IMR-90 (cell line): ENCODE measurements at regions not wholly inside any gene's neighbourhood (a gene's known extent, or its start where the extent isn't known, plus 50 kb on each side); places are given as distances from the start of the nearest gene placed in this dataset.

Experiments used
- ATAC-seq: fragments of 200-7000 bp; cut with Tn5 transposase; 2 replicates; pipeline ENCODE4 v1.9.1; 2020; ENCODE audit warnings: low read depth, mild to moderate bottlenecking, moderate library complexity
- BruUV-seq: library from RNA; stranded (reverse); fragments of 400-500 nt; replicated peaks from 2 replicates; lab custom pipeline; 2021; lab: Mats Ljungman, UMichigan
- CTCF ChIA-PET: fragments of 300-600 bp; formaldehyde crosslinking; extraction: SDS; loops from one replicate; lab custom pipeline; 2021; ENCODE audit warnings: antibody characterized with exemption; lab: Yijun Ruan, JAX
- POLR2A ChIA-PET: fragments of 300-600 bp; sonication (Branson Sonifier 250); formaldehyde crosslinking; loops from one replicate; lab custom pipeline; 2022; ENCODE audit warnings: antibody characterized with exemption; ENCODE audit not compliant: unreplicated experiment; lab: Charles Lee
- DNase-seq: peaks from one replicate; pipeline ENCODE4 v3.0.0; 2013
- H2AFZ ChIP-seq: replicated peaks from 2 replicates; pipeline ENCODE3; 2013; ENCODE audit warnings: low read length, mild to moderate bottlenecking; ENCODE audit not compliant: poor library complexity
- H2AK5ac ChIP-seq: 2 replicates; pipeline ENCODE4 v1.6.1; 2013; ENCODE audit warnings: low read depth, low read length, inconsistent platforms
- H2AK9ac ChIP-seq: replicated peaks from 2 replicates; pipeline ENCODE3; 2013; ENCODE audit warnings: mild to moderate bottlenecking, low read depth, low read length, moderate library complexity; ENCODE audit not compliant: poor library complexity
- H2BK120ac ChIP-seq: 2 replicates; pipeline ENCODE4 v1.6.1; 2013; ENCODE audit warnings: low read depth, low read length, inconsistent platforms
- H2BK15ac ChIP-seq: 3 replicates; pipeline ENCODE4 v1.6.1; 2013; ENCODE audit warnings: low read depth, low read length, inconsistent platforms
- H2BK20ac ChIP-seq: 2 replicates; pipeline ENCODE4 v1.6.1; 2013; ENCODE audit warnings: low read depth, mild to moderate bottlenecking, inconsistent platforms, low read length, moderate library complexity
- H2BK5ac ChIP-seq: 2 replicates; pipeline ENCODE4 v1.6.1; 2013; ENCODE audit warnings: mild to moderate bottlenecking, low read depth, low read length, inconsistent platforms; ENCODE audit not compliant: poor library complexity, severe bottlenecking
- H3K14ac ChIP-seq: replicated peaks from 2 replicates; pipeline ENCODE4 v1.6.1; 2013; ENCODE audit warnings: low read depth, low read length, inconsistent platforms
- H3K18ac ChIP-seq: 2 replicates; pipeline ENCODE4 v1.6.1; 2013; ENCODE audit warnings: low read depth, low read length, control low read depth
- H3K23ac ChIP-seq: 2 replicates; pipeline ENCODE4 v1.6.1; 2013; ENCODE audit warnings: low read depth, low read length, inconsistent platforms
- H3K27ac ChIP-seq: 2 replicates; pipeline ENCODE4 v1.5.1; 2013; ENCODE audit warnings: mild to moderate bottlenecking, control low read depth, low read length; ENCODE audit not compliant: insufficient read depth
- H3K27me3 ChIP-seq: 2 replicates; pipeline ENCODE4 v1.6.1; 2013; ENCODE audit warnings: low read length; ENCODE audit not compliant: control insufficient read depth, insufficient read depth
- H3K36me3 ChIP-seq: 2 replicates; pipeline ENCODE4 v1.6.1; 2013; ENCODE audit warnings: low read length, mixed read lengths; ENCODE audit not compliant: control insufficient read depth, insufficient read depth
- H3K4ac ChIP-seq: 2 replicates; pipeline ENCODE4 v1.6.1; 2013; ENCODE audit warnings: low read depth, low read length, inconsistent platforms
- H3K4me1 ChIP-seq: 2 replicates; pipeline ENCODE4 v1.6.1; 2013; ENCODE audit warnings: low read length, mixed read lengths; ENCODE audit not compliant: control insufficient read depth, insufficient read depth
- H3K4me2 ChIP-seq: 2 replicates; pipeline ENCODE4 v1.6.1; 2013; ENCODE audit warnings: low read depth, mild to moderate bottlenecking, control low read depth, low read length, moderate library complexity
- H3K4me3 ChIP-seq: 2 replicates; pipeline ENCODE4 v1.5.1; 2013; ENCODE audit warnings: low read depth, mild to moderate bottlenecking, control low read depth, low read length, moderate library complexity; ENCODE audit not compliant: insufficient read depth
- H3K56ac ChIP-seq: 2 replicates; pipeline ENCODE4 v1.6.1; 2013; ENCODE audit warnings: low read length, inconsistent platforms; ENCODE audit not compliant: insufficient read depth; ENCODE audit errors: extremely low read depth
- H3K79me1 ChIP-seq, 2 experiments: 2 replicates each; pipeline ENCODE4 v1.6.1; 2013; ENCODE audit warnings: low read length in 2 of 2, inconsistent platforms in 1 of 2, low read depth in 1 of 2
- H3K9ac ChIP-seq: 2 replicates; pipeline ENCODE4 v1.6.1; 2013; ENCODE audit warnings: low read depth, low read length, control low read depth
- H3K9me1 ChIP-seq: 2 replicates; pipeline ENCODE4 v1.6.1; 2013; ENCODE audit warnings: low read length, inconsistent platforms; ENCODE audit not compliant: insufficient read depth
- H3K9me3 ChIP-seq: 2 replicates; pipeline ENCODE4 v1.6.1; 2013; ENCODE audit warnings: low read length; ENCODE audit not compliant: control insufficient read depth, insufficient read depth
- H4K20me1 ChIP-seq: 2 replicates; pipeline ENCODE4 v1.6.1; 2013; ENCODE audit warnings: low read length, inconsistent platforms; ENCODE audit not compliant: insufficient read depth
- H4K5ac ChIP-seq: 2 replicates; pipeline ENCODE4 v1.6.1; 2013; ENCODE audit warnings: mild to moderate bottlenecking, low read depth, low read length, control low read depth
- H4K8ac ChIP-seq, 2 experiments: 2 replicates each; pipeline ENCODE4 v1.6.1; 2013; ENCODE audit warnings: low read depth in 2 of 2, low read length in 2 of 2, control low read depth in 1 of 2, inconsistent platforms in 1 of 2
- H4K91ac ChIP-seq: 2 replicates; pipeline ENCODE4 v1.6.1; 2013; ENCODE audit warnings: low read depth, low read length, inconsistent platforms; ENCODE audit not compliant: insufficient read depth
- BHLHE40 ChIP-seq: fragments of 150-350 bp; IDR thresholded peaks from 2 replicates; pipeline ENCODE4 v1.6.1; 2016; ENCODE audit warnings: mild to moderate bottlenecking, low read depth, low read length
- CEBPB ChIP-seq: IDR thresholded peaks from 2 replicates; pipeline ENCODE4 v1.6.1; 2012; ENCODE audit warnings: low read depth, low read length, improper control_type of control experiment
- CHD1 ChIP-seq: IDR thresholded peaks from 2 replicates; pipeline ENCODE4 v1.6.1; 2012; ENCODE audit warnings: low read depth, low read length, improper control_type of control experiment
- CTCF ChIP-seq: conservative IDR thresholded peaks from 2 replicates; pipeline ENCODE4 v1.5.1; 2012; ENCODE audit warnings: mild to moderate bottlenecking, low read depth, low read length, improper control_type of control experiment
- FOS ChIP-seq: fragments of 150-350 bp; IDR thresholded peaks from 2 replicates; pipeline ENCODE4 v1.6.1; 2016; ENCODE audit warnings: low read depth, low read length
- MAFK ChIP-seq: IDR thresholded peaks from 2 replicates; pipeline ENCODE4 v1.6.1; 2012; ENCODE audit warnings: low read depth, low read length, improper control_type of control experiment
- MAZ ChIP-seq: IDR thresholded peaks from 2 replicates; pipeline ENCODE4 v1.6.1; 2012; ENCODE audit warnings: low read depth, mild to moderate bottlenecking, low read length, improper control_type of control experiment, moderate library complexity, borderline replicate concordance
- MXI1 ChIP-seq: IDR thresholded peaks from 2 replicates; pipeline ENCODE4 v1.6.1; 2012; ENCODE audit warnings: low read depth, mild to moderate bottlenecking, low read length, moderate library complexity, borderline replicate concordance
- NFE2L2 ChIP-seq: fragments of 150-350 bp; IDR thresholded peaks from 2 replicates; pipeline ENCODE4 v1.6.1; 2016; ENCODE audit warnings: low read depth, mild to moderate bottlenecking, low read length
- POLR2A ChIP-seq: IDR thresholded peaks from 2 replicates; pipeline ENCODE4 v1.6.1; 2012; ENCODE audit warnings: mild to moderate bottlenecking, low read depth, low read length
- RAD21 ChIP-seq: IDR thresholded peaks from 2 replicates; pipeline ENCODE4 v1.6.1; 2012; ENCODE audit warnings: low read length, improper control_type of control experiment
- RCOR1 ChIP-seq: IDR thresholded peaks from 2 replicates; pipeline ENCODE4 v1.6.1; 2012; ENCODE audit warnings: mild to moderate bottlenecking, low read length, improper control_type of control experiment; ENCODE audit not compliant: insufficient replicate concordance
- RFX5 ChIP-seq: IDR thresholded peaks from 2 replicates; pipeline ENCODE4 v1.8.0; 2012; ENCODE audit warnings: low read depth, mild to moderate bottlenecking, low read length, moderate library complexity
- SMC3 ChIP-seq: fragments of 150-350 bp; IDR thresholded peaks from 2 replicates; pipeline ENCODE4 v1.6.1; 2016; ENCODE audit warnings: low read depth, mild to moderate bottlenecking, antibody characterized with exemption, low read length, moderate library complexity
- USF2 ChIP-seq: fragments of 150-350 bp; IDR thresholded peaks from 2 replicates; pipeline ENCODE4 v1.6.1; 2017; ENCODE audit warnings: mild to moderate bottlenecking, antibody characterized with exemption, low read length, low read depth
- WGBS, 2 experiments: methylation state at CpG; one replicate each; pipeline versions ENCODE4 v1.1.5 to v1.1.7; 2013; ENCODE audit warnings: missing lambda C conversion rate in 2 of 2; ENCODE audit not compliant: insufficient read length in 1 of 2; ENCODE audit errors: extremely low coverage in 2 of 2; 5-methylcytosine and 5-hydroxymethylcytosine counted together
- dilution Hi-C: fragments of 300-500 bp; cut with HindIII; formaldehyde crosslinking; loops from one replicate; pipeline ENCODE4 v1.14.3; 2018; ENCODE audit warnings: low sequenced_read_pairs; ENCODE audit not compliant: unreplicated experiment
- in situ Hi-C: fragments of 300-500 bp; cut with MboI; formaldehyde crosslinking; loops from 3 replicates; pipeline ENCODE4 v1.14.3; 2019; ENCODE audit warnings: low sequenced_read_pairs, inconsistent platforms, mixed read lengths
- intact Hi-C: fragments of 100-400 bp; cut with micrococcal nuclease; formaldehyde crosslinking; loops from 2 replicates; pipeline ENCODE4 v1.10.0; 2022
- TF ChIP-seq, protein P1 (sequence below): fragments of 150-350 bp; IDR thresholded peaks from 2 replicates; pipeline ENCODE4 v1.6.1; 2016; ENCODE audit warnings: low read depth, mild to moderate bottlenecking, low read length, moderate library complexity, borderline replicate concordance

DNA sequence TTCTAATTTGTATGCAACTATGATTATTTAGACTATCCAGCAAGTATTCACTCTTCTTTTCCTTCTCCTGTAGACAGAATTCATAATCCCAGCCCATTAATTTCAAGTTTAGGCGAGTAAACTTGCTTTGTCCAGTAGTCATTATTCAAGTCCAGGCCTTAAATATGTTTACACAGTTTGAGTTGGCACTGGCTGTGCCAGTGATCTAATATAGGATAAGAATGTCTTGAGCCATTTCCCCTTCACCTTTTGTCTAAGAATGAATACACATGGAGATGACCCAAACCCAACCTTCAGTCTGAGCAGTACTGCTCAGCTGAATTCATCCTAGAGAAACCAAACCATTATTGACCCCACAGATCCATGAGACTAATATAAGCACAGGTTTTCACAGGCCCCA lies 930.4 kb upstream of the CDH8 start:
- no peak overlapping the region for H2BK120ac ChIP-seq
- dilution Hi-C loops (no loop called here), intact Hi-C loops (no loop called here), in situ Hi-C loops (no loop called here)
- TF ChIP-seq FOS (no peak), CTCF (no peak), MXI1 (no peak), RAD21 (no peak), BHLHE40 (no peak), SMC3 (no peak), CHD1 (no peak), MAZ (no peak), RCOR1 (no peak), CEBPB (no peak), USF2 (no peak), NFE2L2 (no peak), POLR2A (no peak), MAFK (no peak), RFX5 (no peak)
- TF ChIP-seq, protein P1, sequence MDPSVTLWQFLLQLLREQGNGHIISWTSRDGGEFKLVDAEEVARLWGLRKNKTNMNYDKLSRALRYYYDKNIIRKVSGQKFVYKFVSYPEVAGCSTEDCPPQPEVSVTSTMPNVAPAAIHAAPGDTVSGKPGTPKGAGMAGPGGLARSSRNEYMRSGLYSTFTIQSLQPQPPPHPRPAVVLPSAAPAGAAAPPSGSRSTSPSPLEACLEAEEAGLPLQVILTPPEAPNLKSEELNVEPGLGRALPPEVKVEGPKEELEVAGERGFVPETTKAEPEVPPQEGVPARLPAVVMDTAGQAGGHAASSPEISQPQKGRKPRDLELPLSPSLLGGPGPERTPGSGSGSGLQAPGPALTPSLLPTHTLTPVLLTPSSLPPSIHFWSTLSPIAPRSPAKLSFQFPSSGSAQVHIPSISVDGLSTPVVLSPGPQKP, result no peak
- H3K27ac ChIP-seq, result no peak overlapping the region
- H3K9ac ChIP-seq, result no peak overlapping the region
- no peaks in the 10 kb centered on the region for H4K20me1 ChIP-seq
- no peaks in the 10 kb centered on the region for H3K9me1 ChIP-seq
- no peak overlapping the region for H2AFZ ChIP-seq
- H3K4me2 ChIP-seq, result no peak overlapping the region
- ATAC-seq (no peak), DNase-seq (no peak)
- H4K91ac ChIP-seq, result no peak overlapping the region
- H2AK9ac ChIP-seq, result no peak overlapping the region
- no peaks in the 10 kb centered on the region for H3K27me3 ChIP-seq
- no peaks in the 10 kb centered on the region for H3K4me1 ChIP-seq
- no peak overlapping the region for H3K56ac ChIP-seq
- no peak overlapping the region for H4K8ac ChIP-seq
- no peaks in the 10 kb centered on the region for H3K36me3 ChIP-seq
- H2BK5ac ChIP-seq, result no peak overlapping the region
- no peak overlapping the region for H2AK5ac ChIP-seq
- no peak overlapping the region for H2BK15ac ChIP-seq
- H2BK20ac ChIP-seq, result no peak overlapping the region
- H3K14ac ChIP-seq, result no peak overlapping the region
- peaks cover 8% of the 10 kb centered on the region for H3K9me3 ChIP-seq
- no TSS peak for BruUV-seq
- H3K79me1 ChIP-seq, result no peaks in the 10 kb centered on the region
- no CpG with 5 or more reads among the region's 1 CpG for WGBS, 2 experiments
- H4K5ac ChIP-seq, result no peak overlapping the region
- no peak overlapping the region for H3K23ac ChIP-seq
- H3K4ac ChIP-seq, result no peak overlapping the region
- H3K18ac ChIP-seq, result no peak overlapping the region
- ChIA-PET CTCF (no interaction called here), POLR2A (no interaction called here)
- no peak overlapping the region for H3K4me3 ChIP-seq
